GM12874 (cell line): ENCODE measurements at regions not wholly inside any gene's neighbourhood (a gene's known extent, or its start where the extent isn't known, plus 50 kb on each side); places are given as distances from the start of the nearest gene placed in this dataset.

Experiments
- TF ChIP-seq, protein P1 (sequence below): IDR thresholded peaks from 2 replicates; pipeline ENCODE4 v1.5.1; 2011; ENCODE audit warnings: low read depth, mild to moderate bottlenecking, control low read depth, low read length, moderate library complexity; ENCODE audit not compliant: insufficient read depth

DNA sequence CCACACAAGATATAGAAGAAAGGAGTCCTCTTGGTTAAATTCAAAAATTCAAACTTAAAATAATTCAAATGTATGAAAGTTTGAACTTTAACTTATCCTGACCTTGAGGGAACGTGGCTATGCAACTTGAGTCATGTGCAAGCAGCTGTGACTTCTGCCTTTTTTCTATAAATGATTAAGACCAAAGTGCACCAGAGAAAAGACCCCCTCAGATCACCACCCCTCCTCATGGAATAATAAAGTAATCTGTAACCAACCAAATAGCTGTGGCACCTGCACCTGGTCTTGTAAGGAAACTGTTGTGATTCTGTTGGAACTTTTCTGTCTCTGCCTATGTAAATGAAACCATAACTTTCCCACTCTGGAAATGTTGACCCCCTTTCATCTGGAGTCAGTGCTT is 141.1 kb upstream of the GGTLC1 start:
- TF ChIP-seq, protein P1, sequence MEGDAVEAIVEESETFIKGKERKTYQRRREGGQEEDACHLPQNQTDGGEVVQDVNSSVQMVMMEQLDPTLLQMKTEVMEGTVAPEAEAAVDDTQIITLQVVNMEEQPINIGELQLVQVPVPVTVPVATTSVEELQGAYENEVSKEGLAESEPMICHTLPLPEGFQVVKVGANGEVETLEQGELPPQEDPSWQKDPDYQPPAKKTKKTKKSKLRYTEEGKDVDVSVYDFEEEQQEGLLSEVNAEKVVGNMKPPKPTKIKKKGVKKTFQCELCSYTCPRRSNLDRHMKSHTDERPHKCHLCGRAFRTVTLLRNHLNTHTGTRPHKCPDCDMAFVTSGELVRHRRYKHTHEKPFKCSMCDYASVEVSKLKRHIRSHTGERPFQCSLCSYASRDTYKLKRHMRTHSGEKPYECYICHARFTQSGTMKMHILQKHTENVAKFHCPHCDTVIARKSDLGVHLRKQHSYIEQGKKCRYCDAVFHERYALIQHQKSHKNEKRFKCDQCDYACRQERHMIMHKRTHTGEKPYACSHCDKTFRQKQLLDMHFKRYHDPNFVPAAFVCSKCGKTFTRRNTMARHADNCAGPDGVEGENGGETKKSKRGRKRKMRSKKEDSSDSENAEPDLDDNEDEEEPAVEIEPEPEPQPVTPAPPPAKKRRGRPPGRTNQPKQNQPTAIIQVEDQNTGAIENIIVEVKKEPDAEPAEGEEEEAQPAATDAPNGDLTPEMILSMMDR, result no peak

GRCh38 chr20:24124951-24125650 is 136.5 kb upstream of the GGTLC1 start:
- TF ChIP-seq, protein P1, result no peak

DNA sequence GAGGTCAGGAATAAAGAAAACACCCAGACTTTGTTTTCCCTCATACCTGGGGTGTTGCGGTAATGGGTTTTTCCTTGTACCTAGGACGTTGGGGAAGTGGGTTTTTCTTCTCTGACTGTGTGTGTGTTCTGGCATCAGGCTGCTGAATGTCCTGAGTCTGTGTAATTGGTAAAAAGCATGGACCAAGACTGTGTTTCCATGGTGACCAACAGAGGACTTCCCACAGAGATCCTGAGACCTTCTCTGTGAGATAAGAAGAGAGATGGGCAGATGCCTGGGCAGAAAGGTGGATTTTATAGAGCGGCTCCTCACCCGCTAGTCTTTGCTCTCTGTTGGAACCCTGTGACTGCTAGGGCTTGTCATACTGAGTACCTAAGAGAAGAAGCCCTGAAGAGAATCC is 135.4 kb upstream of the GGTLC1 start:
- TF ChIP-seq, protein P1, result no peak

DNA sequence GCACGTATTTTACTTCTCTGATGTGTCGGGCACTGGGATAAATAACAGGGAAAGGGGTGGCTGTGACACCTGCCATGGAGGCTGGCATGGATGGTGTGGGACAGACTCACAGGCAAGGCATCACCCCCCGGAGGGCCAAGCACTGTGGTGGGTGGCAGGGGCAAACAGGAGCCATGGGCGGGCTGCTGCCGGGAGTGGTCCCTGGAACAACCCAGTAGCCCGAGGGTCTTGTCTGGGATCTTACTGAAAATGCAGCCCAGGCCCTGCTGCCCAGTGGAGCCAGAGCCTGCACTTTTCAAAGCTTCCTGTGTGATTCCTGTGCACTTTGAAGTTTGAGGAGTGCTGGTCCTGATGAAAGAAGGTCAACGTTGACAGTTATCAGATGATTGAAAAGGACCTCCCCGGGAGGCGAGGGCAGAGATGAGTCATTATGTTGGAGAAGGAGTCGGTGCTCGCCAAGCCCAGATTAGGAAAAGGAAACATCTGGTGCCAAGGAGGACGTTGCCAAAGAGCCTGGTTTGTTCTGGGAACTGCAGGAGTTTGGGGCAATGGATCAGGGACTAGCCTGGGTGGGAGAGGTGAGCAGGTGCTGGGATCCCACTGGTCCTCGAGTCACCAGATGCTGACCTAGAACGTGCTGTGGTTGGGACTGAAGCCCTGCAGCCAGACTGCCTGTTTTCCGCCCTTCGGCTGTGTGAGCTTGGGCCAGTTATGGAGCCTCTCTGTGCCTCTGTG is 130.0 kb upstream of the GGTLC1 start:
- TF ChIP-seq, protein P1, result no peak

DNA sequence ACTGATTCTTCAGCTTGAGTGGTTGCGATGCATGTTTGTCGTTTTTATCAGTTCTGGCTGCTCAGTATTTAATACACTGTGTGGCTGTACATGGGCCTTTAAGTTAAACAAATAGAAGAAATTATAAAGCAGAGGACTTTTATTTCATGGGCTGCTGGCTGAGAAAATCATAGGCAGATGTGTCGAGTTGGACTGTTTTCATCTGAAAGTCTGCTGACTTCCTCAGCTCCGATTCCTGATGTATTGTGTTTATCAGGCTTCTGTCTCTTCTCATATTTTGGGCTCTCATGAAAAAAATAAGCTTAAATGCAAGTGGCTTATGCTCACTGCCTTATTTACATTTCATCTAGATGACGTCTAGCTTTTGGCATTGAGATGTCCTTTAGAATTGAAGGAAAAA is 129.5 kb upstream of the GGTLC1 start:
- TF ChIP-seq, protein P1, result no peak

DNA sequence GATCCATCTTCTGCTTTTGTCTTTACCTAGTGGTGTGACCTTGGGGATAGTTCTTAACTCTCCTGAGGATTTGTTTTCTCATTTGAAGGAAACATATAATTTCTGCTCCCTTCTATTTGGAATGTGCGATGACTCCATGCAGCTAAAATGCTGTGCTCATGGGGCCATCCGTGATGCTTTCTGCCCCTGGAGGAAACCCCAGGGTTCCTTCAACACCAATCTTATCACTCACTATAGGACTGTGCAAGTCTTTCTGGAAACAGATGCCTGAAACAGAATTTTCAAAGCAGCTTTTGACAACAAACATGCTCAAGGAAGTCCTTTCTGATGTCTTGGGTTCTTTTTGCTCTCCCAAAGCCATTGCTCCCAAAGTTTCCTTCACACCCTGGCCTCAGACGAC is 128.8 kb upstream of the GGTLC1 start:
- TF ChIP-seq, protein P1, result no peak

DNA sequence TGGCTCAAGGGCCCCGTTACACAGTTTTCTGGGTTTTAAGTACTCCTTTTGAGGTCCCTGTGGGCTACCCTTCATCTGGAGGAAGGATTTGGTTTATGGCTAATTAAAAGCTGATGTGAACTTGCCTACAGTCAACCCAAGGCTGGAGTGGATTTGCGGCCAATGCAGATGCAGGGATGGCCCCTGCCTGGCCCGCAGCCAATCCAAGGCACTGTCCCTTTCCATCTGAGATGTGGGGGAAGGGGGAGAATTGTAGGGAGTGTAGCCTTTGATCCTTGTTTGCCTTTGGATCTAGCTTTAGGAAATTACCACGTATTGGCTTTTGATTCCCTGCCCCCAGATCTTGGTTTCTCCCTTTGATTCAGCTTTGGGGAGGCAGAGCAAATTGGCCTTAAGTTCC is 128.0 kb upstream of the GGTLC1 start:
- TF ChIP-seq, protein P1, result no peak
